ENCODE measurements at regions not wholly inside any gene's neighbourhood (a gene's known extent, or its start where the extent isn't known, plus 50 kb on each side); places are given as distances from the start of the nearest gene placed in this dataset.

DNA sequence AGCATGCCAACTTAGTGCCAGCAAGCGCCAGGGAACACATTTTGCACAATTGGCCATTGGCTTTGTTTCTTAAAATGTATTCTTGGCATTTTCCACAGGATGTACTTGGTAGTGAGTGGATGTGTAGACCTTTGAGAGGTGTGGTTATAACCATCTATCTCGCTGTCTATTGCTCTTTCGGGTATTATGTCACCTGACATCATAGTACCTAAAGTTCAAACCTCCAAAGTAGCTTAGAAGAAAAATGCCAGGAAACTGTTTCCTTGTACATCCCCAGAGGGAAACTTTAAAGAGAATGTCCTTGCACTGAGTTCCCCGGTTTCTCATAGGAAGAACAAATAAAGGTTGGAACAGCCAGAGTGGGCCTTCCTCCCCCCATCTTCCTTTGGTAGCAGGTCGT lies 87.6 kb downstream of the FGF9 start:
- no peak overlapping the region for H3K4me2 ChIP-seq (ENCODE audit: insufficient read depth, low read length)
- no peaks in the 10 kb centered on the region for H3K9me3 ChIP-seq (replicated peaks; ENCODE audit: control insufficient read depth, insufficient read depth, low read depth, low read length)
- H3K4me1 ChIP-seq (replicated peaks in 1 of 2; ENCODE audit: control insufficient read depth in 2 of 2, insufficient read depth in 2 of 2, low read length in 2 of 2): no peaks in the 10 kb centered on the region
- ChIA-PET CTCF (ENCODE audit: low intra/inter-chr PET ratio) (no interaction called here), POLR2A (no interaction called here)
- DNase-seq (ENCODE audit: extremely low read depth in 1 of 4, low spot score in 3 of 4) (no peak), FAIRE-seq (no peak), ATAC-seq (no peak)
- H3K79me2 ChIP-seq (ENCODE audit: control insufficient read depth, insufficient read depth, low read length): no peaks in the 10 kb centered on the region
- no peak overlapping the region for H3K27ac ChIP-seq (ENCODE audit: extremely low read depth, low read depth, low read length)
- peaks cover 0 to 3% of the 10 kb centered on the region in 2 experiments; a peak in 1 of 5 replicates for H3K27me3 ChIP-seq (ENCODE audit: control insufficient read depth in 2 of 2, insufficient read depth in 2 of 2, low read length in 2 of 2)
- intact Hi-C loops (cut with micrococcal nuclease) (no loop called here), in situ Hi-C loops (cut with MboI) (no loop called here)
- H3K4me3 ChIP-seq: no peak overlapping the region
- no peak overlapping the region for H2AFZ ChIP-seq (ENCODE audit: low read depth, low read length)
- no peak for TF ChIP-seq TAF15 (IDR thresholded peaks at IDR 0.05; ENCODE audit: low read depth, low read length)
- TF ChIP-seq ZNF507 (tag; conservative IDR thresholded peaks at IDR 0.05): no peak
- no peak for TF ChIP-seq ZNF3 (CRISPR knock-in tag; IDR thresholded peaks at IDR 0.05)
- no peak for TF ChIP-seq HMGN3 (IDR thresholded peaks at IDR 0.05; ENCODE audit: borderline replicate concordance, extremely low read depth, insufficient read length, low read depth, low read length)
- no peak for TF ChIP-seq ZNF41 (CRISPR knock-in tag; conservative IDR thresholded peaks at IDR 0.05)
- no peak for TF ChIP-seq CREM (IDR thresholded peaks at IDR 0.05; ENCODE audit: low read depth)
- no peak for TF ChIP-seq SREBF2 (CRISPR knock-in tag; IDR thresholded peaks at IDR 0.05)
- no peak for TF ChIP-seq MTA1 (IDR thresholded peaks at IDR 0.05; ENCODE audit: borderline replicate concordance)
- no peak for TF ChIP-seq FOXP1 (CRISPR knock-in tag; IDR thresholded peaks at IDR 0.05)
- no peak for TF ChIP-seq L3MBTL2 (IDR thresholded peaks at IDR 0.05)
- TF ChIP-seq E4F1 (CRISPR knock-in tag; IDR thresholded peaks at IDR 0.05; ENCODE audit: borderline replicate concordance): no peak
- TF ChIP-seq PURB (CRISPR knock-in tag; IDR thresholded peaks at IDR 0.05; ENCODE audit: low read depth): no peak
- TF ChIP-seq ZNF324 (CRISPR knock-in tag; IDR thresholded peaks at IDR 0.05): no peak
- TF ChIP-seq, protein P1, sequence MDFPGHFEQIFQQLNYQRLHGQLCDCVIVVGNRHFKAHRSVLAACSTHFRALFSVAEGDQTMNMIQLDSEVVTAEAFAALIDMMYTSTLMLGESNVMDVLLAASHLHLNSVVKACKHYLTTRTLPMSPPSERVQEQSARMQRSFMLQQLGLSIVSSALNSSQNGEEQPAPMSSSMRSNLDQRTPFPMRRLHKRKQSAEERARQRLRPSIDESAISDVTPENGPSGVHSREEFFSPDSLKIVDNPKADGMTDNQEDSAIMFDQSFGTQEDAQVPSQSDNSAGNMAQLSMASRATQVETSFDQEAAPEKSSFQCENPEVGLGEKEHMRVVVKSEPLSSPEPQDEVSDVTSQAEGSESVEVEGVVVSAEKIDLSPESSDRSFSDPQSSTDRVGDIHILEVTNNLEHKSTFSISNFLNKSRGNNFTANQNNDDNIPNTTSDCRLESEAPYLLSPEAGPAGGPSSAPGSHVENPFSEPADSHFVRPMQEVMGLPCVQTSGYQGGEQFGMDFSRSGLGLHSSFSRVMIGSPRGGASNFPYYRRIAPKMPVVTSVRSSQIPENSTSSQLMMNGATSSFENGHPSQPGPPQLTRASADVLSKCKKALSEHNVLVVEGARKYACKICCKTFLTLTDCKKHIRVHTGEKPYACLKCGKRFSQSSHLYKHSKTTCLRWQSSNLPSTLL (IDR thresholded peaks at IDR 0.05): no peak
- no peak for TF ChIP-seq RBBP5 (IDR thresholded peaks at IDR 0.05; ENCODE audit: borderline replicate concordance, insufficient read depth, low read length, poor library complexity, severe bottlenecking)
- no peak for TF ChIP-seq CBX5 (IDR thresholded peaks at IDR 0.05; ENCODE audit: borderline replicate concordance, low read depth)
- no peaks in the 10 kb centered on the region for H3K36me3 ChIP-seq (ENCODE audit: control insufficient read depth, insufficient read depth, low read length)
- H3K9ac ChIP-seq (ENCODE audit: insufficient read depth in 1 of 2, low read depth in 2 of 2, low read length in 2 of 2): no peak overlapping the region
- BruUV-seq (replicated peaks): no TSS peak
- H3K9me1 ChIP-seq (ENCODE audit: control insufficient read depth, insufficient read depth, low read length): no peaks in the 10 kb centered on the region
- no peaks in the 10 kb centered on the region for H4K20me1 ChIP-seq (replicated peaks; ENCODE audit: control insufficient read depth, insufficient read depth, low read length)
- WGBS (ENCODE audit: insufficient coverage, low coverage, missing lambda C conversion rate): 0% methylated on average over 5 of the region's 5 CpGs
